K562 (cell line): ENCODE measurements at regions not wholly inside any gene's neighbourhood (a gene's known extent, or its start where the extent isn't known, plus 50 kb on each side); places are given as distances from the start of the nearest gene placed in this dataset.

Experiments used
- CBX8 ChIP-seq: fragments of 200-600 bp; sonication (generic); IDR thresholded peaks from 2 replicates; pipeline ENCODE4 v1.6.1; 2012; ENCODE audit warnings: borderline replicate concordance, mixed run types, low read depth, mild to moderate bottlenecking, moderate library complexity, mixed read lengths, low read length, control low read depth, inconsistent platforms; ENCODE audit not compliant: poor library complexity, severe bottlenecking; ENCODE audit errors: extremely low read depth
- CEBPB ChIP-seq: fragments of 450-650 bp; IDR thresholded peaks from 2 replicates; pipeline ENCODE4 v1.6.1; 2016; ENCODE audit warnings: missing genetic modification characterization, missing compliant biosample characterization
- CHD1 ChIP-seq: fragments of 200-600 bp; sonication (generic); IDR thresholded peaks from one replicate; pipeline ENCODE4 v1.6.1; 2012; ENCODE audit warnings: mild to moderate bottlenecking, moderate library complexity, low read length, inconsistent platforms
- EHMT2 ChIP-seq: fragments of 450-650 bp; IDR thresholded peaks from 2 replicates; pipeline ENCODE4 v1.6.1; 2018; ENCODE audit warnings: antibody characterized with exemption
- EP300 ChIP-seq: IDR thresholded peaks from 2 replicates; pipeline ENCODE4 v1.6.1; 2012; ENCODE audit warnings: low read length, improper control_type of control experiment
- ESRRA ChIP-seq: fragments of 450-650 bp; IDR thresholded peaks from 2 replicates; pipeline ENCODE4 v1.6.1; 2014; ENCODE audit warnings: low read depth, mild to moderate bottlenecking, moderate library complexity, borderline replicate concordance
- FOXA3 ChIP-seq, 2 experiments: fragments of 450-650 bp in 1 of 2; sonication (generic) in 1 of 2; formaldehyde crosslinking; IDR thresholded peaks in 1 of 2; conservative IDR thresholded peaks in 1 of 2; 2 replicates each; pipeline versions ENCODE4 v1.4.0 to v1.8.0; 2020 to 2022; ENCODE audit warnings: mild to moderate bottlenecking in 2 of 2, missing genetic modification reagents in 1 of 2
- MAFG ChIP-seq: fragments of 450-650 bp; conservative IDR thresholded peaks from 2 replicates; pipeline ENCODE4 v1.6.1; 2016; ENCODE audit warnings: missing genetic modification characterization, missing compliant biosample characterization
- MTA3 ChIP-seq: fragments of 450-650 bp; formaldehyde crosslinking; IDR thresholded peaks from 2 replicates; pipeline ENCODE4 v1.6.1; 2017; ENCODE audit warnings: mild to moderate bottlenecking, borderline replicate concordance
- MYBL2 ChIP-seq, 2 experiments: fragments of 450-650 bp in 1 of 2; sonication (generic) in 1 of 2; formaldehyde crosslinking in 1 of 2; IDR thresholded peaks; 2 replicates each; pipeline versions ENCODE4 v1.6.1 to v1.8.1; 2017 to 2022; ENCODE audit warnings: borderline replicate concordance in 1 of 2, inconsistent platforms in 1 of 2, low read depth in 1 of 2, mild to moderate bottlenecking in 1 of 2, missing genetic modification reagents in 1 of 2, moderate library complexity in 1 of 2
- NBN ChIP-seq: fragments of 450-650 bp; IDR thresholded peaks from 2 replicates; pipeline ENCODE4 v1.6.1; 2016; ENCODE audit warnings: low read depth, mild to moderate bottlenecking
- REST ChIP-seq, 2 experiments: fragments of 450-650 bp; formaldehyde crosslinking in 1 of 2; IDR thresholded peaks; 2 replicates each; pipeline versions ENCODE4 v1.4.0 to v1.6.1; 2014 to 2020; ENCODE audit warnings: mild to moderate bottlenecking in 2 of 2, borderline replicate concordance in 1 of 2, low read depth in 1 of 2
- SMARCE1 ChIP-seq: fragments of 450-650 bp; IDR thresholded peaks from 2 replicates; pipeline ENCODE4 v1.7.1; 2016; ENCODE audit warnings: mild to moderate bottlenecking
- STAT6 ChIP-seq: sonication (generic); formaldehyde crosslinking; IDR thresholded peaks from 2 replicates; pipeline ENCODE4 v1.8.1; 2023; ENCODE audit warnings: mild to moderate bottlenecking, missing genetic modification reagents
- TBP ChIP-seq: optimal IDR thresholded peaks from 2 replicates; pipeline ENCODE3; 2011; ENCODE audit warnings: low read depth, low read length, improper control_type of control experiment
- ZNF75A ChIP-seq: fragments of 450-650 bp; formaldehyde crosslinking; IDR thresholded peaks from 2 replicates; pipeline ENCODE4 v1.4.0; 2020; ENCODE audit warnings: mild to moderate bottlenecking

- TF ChIP-seq REST (IDR thresholded peaks at IDR 0.05; ENCODE audit: borderline replicate concordance) (peak; percentile 16; the same call in 1 of the 2 replicates), REST (CRISPR knock-in tag; IDR thresholded peaks at IDR 0.05; ENCODE audit: low read depth) (no peak), FOXA3 (CRISPR knock-in tag; conservative IDR thresholded peaks at IDR 0.05 in 1 of 2, IDR thresholded peaks at IDR 0.05 in 1 of 2) (no peak), STAT6 (no peak), MYBL2 (IDR thresholded peaks at IDR 0.05; ENCODE audit: low read depth) (no peak), MYBL2 (CRISPR knock-in tag; IDR thresholded peaks at IDR 0.05; ENCODE audit: borderline replicate concordance) (no peak), MTA3 (peak; percentile 37; the same call in 1 of the 2 replicates), EP300 (peak; percentile 81; the same call in 1 of the 2 replicates), TBP (peak; percentile 5), CHD1 (no peak), SMARCE1 (peak; percentile 87), EHMT2 (peak; percentile 64; the same call in 1 of the 2 replicates), ESRRA (peak; percentile 43; the same call in 1 of the 2 replicates), CBX8 (no peak), NBN (0 out of 2 replicates have a peak, but pooled peaks have one; percentile 37), ZNF75A (CRISPR knock-in tag) (peak; percentile 90), MAFG (0 out of 2 replicates have a peak, but pooled peaks have one; percentile 20), CEBPB (tag) (no peak)
Observed at GRCh38 chr4:81808011-81808672, 336.4 kb upstream of the RASGEF1B start (continued).
